ENCODE measurements at regions not wholly inside any gene's neighbourhood (a gene's known extent, or its start where the extent isn't known, plus 50 kb on each side); places are given as distances from the start of the nearest gene placed in this dataset.

GRCh38 chr2:125491663-125492062, 1164.3 kb upstream of the GYPC start:
- ChIA-PET POLR2A (no interaction called here), CTCF (no interaction called here)
- no peak for DNase-seq
- no peak overlapping the region for H3K4me3 Mint-ChIP-seq
- no peak for ATAC-seq
- no peaks in the 10 kb centered on the region for H3K27me3 Mint-ChIP-seq
- intact Hi-C loops (cut with micrococcal nuclease): no loop called here
- no peak overlapping the region for H3K27ac Mint-ChIP-seq
- no peaks in the 10 kb centered on the region for H3K4me1 Mint-ChIP-seq (ENCODE audit: low read depth)
- H3K36me3 Mint-ChIP-seq (ENCODE audit: low read depth): no peaks in the 10 kb centered on the region
- H3K9me3 Mint-ChIP-seq: peaks cover 14% of the 10 kb centered on the region
- TF ChIP-seq CTCF (IDR thresholded peaks at IDR 0.05): no peak

GRCh38 chr2:125512313-125512712, 1143.6 kb upstream of the GYPC start:
- intact Hi-C loops (cut with micrococcal nuclease): no loop called here
- no peaks in the 10 kb centered on the region for H3K4me1 Mint-ChIP-seq (ENCODE audit: low read depth)
- no peaks in the 10 kb centered on the region for H3K27me3 Mint-ChIP-seq
- DNase-seq (no peak), ATAC-seq (no peak)
- H3K4me3 Mint-ChIP-seq: no peak overlapping the region
- H3K9me3 Mint-ChIP-seq: peaks cover 7% of the 10 kb centered on the region
- ChIA-PET POLR2A (no interaction called here), CTCF (no interaction called here)
- no peak for TF ChIP-seq CTCF (IDR thresholded peaks at IDR 0.05)
- H3K36me3 Mint-ChIP-seq (ENCODE audit: low read depth): no peaks in the 10 kb centered on the region
- no peak overlapping the region for H3K27ac Mint-ChIP-seq

GRCh38 chr2:125516496-125517109, 1139.4 kb upstream of the GYPC start:
- DNase-seq (peak; percentile 8), ATAC-seq (no peak)
- intact Hi-C loops (cut with micrococcal nuclease): no loop called here
- no peaks in the 10 kb centered on the region for H3K4me1 Mint-ChIP-seq (ENCODE audit: low read depth)
- TF ChIP-seq CTCF (IDR thresholded peaks at IDR 0.05): peak; percentile 45
- no peaks in the 10 kb centered on the region for H3K36me3 Mint-ChIP-seq (ENCODE audit: low read depth)
- H3K9me3 Mint-ChIP-seq: peaks cover 14% of the 10 kb centered on the region
- H3K27ac Mint-ChIP-seq: no peak overlapping the region
- ChIA-PET POLR2A (no interaction called here), CTCF (interaction anchor here (0.7 to 1.4 kb wide), 2 partner anchors 12 to 1556 kb away, joined by 3 to 5 read pairs; no protein-coding TSS in a partner anchor)
- no peak overlapping the region for H3K4me3 Mint-ChIP-seq
- H3K27me3 Mint-ChIP-seq: no peaks in the 10 kb centered on the region

GRCh38 chr2:125526093-125526492, 1129.9 kb upstream of the GYPC start:
- intact Hi-C loops (cut with micrococcal nuclease): no loop called here
- Mint-ChIP-seq H3K9me3 (peaks cover 7% of the 10 kb centered on the region), H3K4me1 (ENCODE audit: low read depth) (no peaks in the 10 kb centered on the region), H3K36me3 (ENCODE audit: low read depth) (no peaks in the 10 kb centered on the region), H3K4me3 (no peak overlapping the region), H3K27me3 (no peaks in the 10 kb centered on the region), H3K27ac (no peak overlapping the region)
- ChIA-PET POLR2A (no interaction called here), CTCF (no interaction called here)
- TF ChIP-seq CTCF (IDR thresholded peaks at IDR 0.05): no peak
- ATAC-seq (no peak), DNase-seq (no peak)

GRCh38 chr2:125535089-125535488, 1120.9 kb upstream of the GYPC start:
- ChIA-PET POLR2A (no interaction called here), CTCF (no interaction called here)
- intact Hi-C loops (cut with micrococcal nuclease): no loop called here
- no peak for DNase-seq
- peaks cover 5% of the 10 kb centered on the region for H3K9me3 Mint-ChIP-seq
- no peak for ATAC-seq
- no peak overlapping the region for H3K27ac Mint-ChIP-seq
- H3K4me1 Mint-ChIP-seq (ENCODE audit: low read depth): no peaks in the 10 kb centered on the region
- H3K27me3 Mint-ChIP-seq: no peaks in the 10 kb centered on the region
- no peaks in the 10 kb centered on the region for H3K36me3 Mint-ChIP-seq (ENCODE audit: low read depth)
- H3K4me3 Mint-ChIP-seq: no peak overlapping the region
- no peak for TF ChIP-seq CTCF (IDR thresholded peaks at IDR 0.05)

Measured in activated CD8-positive, alpha-beta T cell treated with anti-CD3 and anti-CD28 coated beads for 36 hours (primary cell).